Kidney (tissue), 13 donors: ENCODE measurements at regions not wholly inside any gene's neighbourhood (a gene's known extent, or its start where the extent isn't known, plus 50 kb on each side); places are given as distances from the start of the nearest gene placed in this dataset.

ENCODE experiments used
- DNase-seq, 5 donors: peaks; one replicate each; pipeline ENCODE4 v3.0.0-alpha.2; 2013 to 2020
- FAIRE-seq: peaks from 2 replicates; lab custom pipeline; 2012; peaks lifted over from hg19 to GRCh38; lab: Jason Lieb, UNC
- H3K27ac ChIP-seq, 2 donors: one replicate each; pipeline ENCODE4 v1.7.0; 2013; ENCODE audit warnings: low read depth in 2 of 2, low read length in 2 of 2, inconsistent platforms in 1 of 2
- H3K27me3 ChIP-seq: one replicate; pipeline ENCODE4 v1.7.1; 2013; ENCODE audit warnings: low read length, inconsistent platforms; ENCODE audit not compliant: control insufficient read depth, insufficient read depth
- H3K36me3 ChIP-seq, 3 donors: one replicate each; pipeline versions ENCODE4 v1.7.0 to v1.7.1; 2013; ENCODE audit warnings: low read length in 3 of 3, control low read depth in 1 of 3, inconsistent platforms in 1 of 3; ENCODE audit not compliant: insufficient read depth in 3 of 3, control insufficient read depth in 2 of 3
- H3K4me1 ChIP-seq, 3 donors: one replicate each; pipeline versions ENCODE4 v1.7.0 to v1.7.1; 2013; ENCODE audit warnings: low read length in 3 of 3, inconsistent platforms in 1 of 3, low read depth in 1 of 3; ENCODE audit not compliant: control insufficient read depth in 2 of 3, insufficient read depth in 2 of 3
- H3K4me3 ChIP-seq, 3 donors: one replicate each; pipeline versions ENCODE4 v1.7.0 to v1.8.1; 2013; ENCODE audit warnings: low read length in 3 of 3, control low read depth in 1 of 3, inconsistent platforms in 1 of 3
- H3K9ac ChIP-seq, 3 donors: one replicate each; pipeline versions ENCODE4 v1.7.0 to v1.7.1; 2013; ENCODE audit warnings: low read length in 3 of 3, control low read depth in 1 of 3, inconsistent platforms in 1 of 3
- H3K9me3 ChIP-seq, 3 donors: one replicate each; pipeline versions ENCODE4 v1.7.0 to v1.7.1; 2013; ENCODE audit warnings: low read length in 3 of 3, control low read depth in 1 of 3, inconsistent platforms in 1 of 3; ENCODE audit not compliant: control insufficient read depth in 2 of 3, insufficient read depth in 1 of 3
- intact Hi-C: fragments of 100-400 bp; cut with DNase I; formaldehyde crosslinking; loops from one replicate; pipeline ENCODE4 v1.11.1; 2022
- TF ChIP-seq, protein P1 (sequence below): IDR thresholded peaks from 3 replicates; pipeline ENCODE4 v1.5.1; 2012; ENCODE audit warnings: mild to moderate bottlenecking, moderate library complexity, borderline replicate concordance; ENCODE audit not compliant: insufficient read depth; ENCODE audit errors: extremely low read depth
- donor health status: control.
- donor health status: control.
- donor health status: control.
- donor health status: control.
- donor health status: control.
- donor health status: DM: yes; HTN: yes; CAD: no.
- donor health status: Normal renal cell carcinoma (clear cell type).

DNA sequence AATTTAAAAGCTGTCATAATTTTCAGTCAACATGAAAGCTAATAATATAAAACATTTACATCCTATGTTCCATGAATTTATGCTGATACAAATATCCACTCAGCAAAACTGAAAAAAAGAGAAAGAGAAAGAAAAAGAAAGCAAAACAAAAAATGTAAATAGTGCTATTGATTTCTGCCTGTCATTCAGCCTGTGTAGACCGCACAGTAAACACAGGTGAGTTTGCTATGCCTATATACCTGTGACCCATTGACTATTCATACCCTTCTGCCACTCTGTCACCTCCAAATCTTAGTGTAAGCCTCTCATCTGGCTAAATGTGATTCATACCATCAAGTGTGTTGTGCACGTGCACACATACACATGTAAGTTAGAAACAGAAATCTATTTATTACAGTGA lies 359.0 kb upstream of the RORB start:
- no peaks in the 10 kb centered on the region for H3K4me1 ChIP-seq
- no peaks in the 10 kb centered on the region for H3K9me3 ChIP-seq
- H3K4me3 ChIP-seq: no peak overlapping the region
- no peak overlapping the region for H3K9ac ChIP-seq
- TF ChIP-seq, protein P1, sequence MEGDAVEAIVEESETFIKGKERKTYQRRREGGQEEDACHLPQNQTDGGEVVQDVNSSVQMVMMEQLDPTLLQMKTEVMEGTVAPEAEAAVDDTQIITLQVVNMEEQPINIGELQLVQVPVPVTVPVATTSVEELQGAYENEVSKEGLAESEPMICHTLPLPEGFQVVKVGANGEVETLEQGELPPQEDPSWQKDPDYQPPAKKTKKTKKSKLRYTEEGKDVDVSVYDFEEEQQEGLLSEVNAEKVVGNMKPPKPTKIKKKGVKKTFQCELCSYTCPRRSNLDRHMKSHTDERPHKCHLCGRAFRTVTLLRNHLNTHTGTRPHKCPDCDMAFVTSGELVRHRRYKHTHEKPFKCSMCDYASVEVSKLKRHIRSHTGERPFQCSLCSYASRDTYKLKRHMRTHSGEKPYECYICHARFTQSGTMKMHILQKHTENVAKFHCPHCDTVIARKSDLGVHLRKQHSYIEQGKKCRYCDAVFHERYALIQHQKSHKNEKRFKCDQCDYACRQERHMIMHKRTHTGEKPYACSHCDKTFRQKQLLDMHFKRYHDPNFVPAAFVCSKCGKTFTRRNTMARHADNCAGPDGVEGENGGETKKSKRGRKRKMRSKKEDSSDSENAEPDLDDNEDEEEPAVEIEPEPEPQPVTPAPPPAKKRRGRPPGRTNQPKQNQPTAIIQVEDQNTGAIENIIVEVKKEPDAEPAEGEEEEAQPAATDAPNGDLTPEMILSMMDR: no peak
- H3K36me3 ChIP-seq: no peaks in the 10 kb centered on the region
- no peaks in the 10 kb centered on the region for H3K27me3 ChIP-seq
- FAIRE-seq: no peak
- DNase-seq: no peak
- intact Hi-C loops: no loop called here
- no peak overlapping the region for H3K27ac ChIP-seq

DNA sequence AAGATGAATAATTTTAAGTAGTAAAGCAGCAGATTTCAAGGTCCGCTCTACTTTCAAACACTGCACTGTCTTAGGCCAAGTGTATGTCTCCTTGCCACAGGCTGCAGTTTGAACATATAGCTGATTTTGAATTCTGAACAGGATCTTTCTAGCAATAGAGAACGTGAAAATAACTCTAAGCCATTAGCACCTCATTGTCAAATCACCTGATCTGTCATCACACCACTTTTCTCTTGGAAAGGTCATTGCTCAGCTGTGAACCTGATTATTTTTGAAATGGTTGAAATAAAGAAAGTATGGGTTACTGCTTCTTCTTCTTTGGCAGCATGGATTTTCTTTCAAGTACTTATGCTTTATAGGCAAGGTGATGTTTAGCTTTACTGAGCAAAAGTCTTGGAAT lies 357.0 kb upstream of the RORB start:
- Histone ChIP-seq H3K9me3 (no peaks in the 10 kb centered on the region), H3K27me3 (no peaks in the 10 kb centered on the region), H3K4me3 (no peak overlapping the region), H3K36me3 (no peaks in the 10 kb centered on the region), H3K9ac (no peak overlapping the region), H3K4me1 (no peaks in the 10 kb centered on the region), H3K27ac (no peak overlapping the region)
- DNase-seq (no peak), FAIRE-seq (no peak)
- TF ChIP-seq, protein P1: no peak
- intact Hi-C loops: no loop called here

DNA sequence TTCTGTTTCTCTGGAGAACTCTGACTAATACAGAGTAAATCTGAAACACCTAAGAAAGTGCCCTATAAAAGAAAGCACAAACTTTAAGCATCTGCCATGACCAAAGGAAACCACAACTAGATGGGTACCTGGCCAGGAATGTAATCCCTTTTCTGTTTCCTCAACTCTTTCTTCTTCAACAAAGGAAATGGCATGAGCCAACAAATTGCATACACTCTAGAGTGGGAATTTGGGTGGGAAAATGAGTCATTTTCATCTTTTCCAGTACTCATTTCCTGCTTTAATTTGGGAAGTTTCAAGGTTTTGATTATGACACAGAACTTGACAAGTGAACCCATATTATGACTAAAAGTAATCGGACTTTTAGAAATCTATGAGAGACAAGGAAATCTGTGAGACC lies 349.2 kb upstream of the RORB start:
- no peak for FAIRE-seq
- no peaks in the 10 kb centered on the region for H3K36me3 ChIP-seq
- no peak overlapping the region for H3K9ac ChIP-seq
- intact Hi-C loops: no loop called here
- H3K27ac ChIP-seq: no peak overlapping the region
- no peak for DNase-seq
- TF ChIP-seq, protein P1: no peak
- no peaks in the 10 kb centered on the region for H3K4me1 ChIP-seq
- H3K27me3 ChIP-seq: no peaks in the 10 kb centered on the region
- no peaks in the 10 kb centered on the region for H3K9me3 ChIP-seq
- no peak overlapping the region for H3K4me3 ChIP-seq

- TF ChIP-seq, protein P1: no peak
- Histone ChIP-seq H3K9me3 (no peaks in the 10 kb centered on the region), H3K4me3 (no peak overlapping the region), H3K4me1 (no peaks in the 10 kb centered on the region), H3K36me3 (no peaks in the 10 kb centered on the region), H3K9ac (no peak overlapping the region), H3K27ac (no peak overlapping the region), H3K27me3 (no peaks in the 10 kb centered on the region)
- FAIRE-seq (no peak), DNase-seq (no peak)
- intact Hi-C loops: no loop called here
Observed at GRCh38 chr9:74172874-74173273, 324.3 kb upstream of the RORB start.
